HCT116 (cell line): ENCODE measurements at regions not wholly inside any gene's neighbourhood (a gene's known extent, or its start where the extent isn't known, plus 50 kb on each side); places are given as distances from the start of the nearest gene placed in this dataset.

Source experiments
- ATAC-seq: fragments of 200-7000 bp; cut with Tn5 transposase; 2 replicates; pipeline ENCODE4 v1.9.1; 2020; ENCODE audit warnings: mild to moderate bottlenecking, moderate library complexity
- BruUV-seq: library from RNA; stranded (reverse); fragments of 400-500 nt; replicated peaks from 2 replicates; lab custom pipeline; 2021; lab: Mats Ljungman, UMichigan
- CTCF ChIA-PET: fragments of 300-600 bp; sonication (Branson Sonifier 250); formaldehyde crosslinking; loops from one replicate; lab custom pipeline; 2021; ENCODE audit warnings: antibody characterized with exemption; lab: Charles Lee
- POLR2A ChIA-PET: fragments of 300-600, 350-600 bp; sonication (Branson Sonifier 250); formaldehyde crosslinking; loops from one replicate; lab custom pipeline; 2021; ENCODE audit warnings: antibody characterized with exemption; lab: Charles Lee
- RAD21 ChIA-PET, 2 experiments: fragments of 300-600 bp; sonication (Branson Sonifier 250); formaldehyde crosslinking; loops; one replicate each; lab custom pipeline; 2023; ENCODE audit warnings: low total read pairs in 2 of 2; ENCODE audit not compliant: uncharacterized antibody in 2 of 2, unreplicated experiment in 2 of 2, low non-redundant PET in 1 of 2; lab: Charles Lee
- DNase-seq: peaks from one replicate; pipeline ENCODE4 v3.0.0-alpha.2; 2010; ENCODE audit warnings: low read depth, low spot score
- H2AFZ ChIP-seq: fragments of 200-600 bp; shearing (Covaris generic), sonication (generic); 2 replicates; pipeline ENCODE4 v1.6.1; 2017; ENCODE audit warnings: low read depth, mixed run types, mixed read lengths, antibody characterized with exemption, low read length; ENCODE audit not compliant: poor library complexity, severe bottlenecking
- H3K27ac ChIP-seq: 2 replicates; pipeline ENCODE4 v1.5.1; 2012; ENCODE audit warnings: low read depth, low read length
- H3K27me3 ChIP-seq: fragments of 200-600 bp; sonication (generic); 2 replicates; pipeline ENCODE4 v1.6.1; 2016; ENCODE audit warnings: mixed run types, low read length, mixed read lengths; ENCODE audit not compliant: insufficient read depth
- H3K36me3 ChIP-seq, 2 experiments: fragments of 200-500 bp in 1 of 2; fragments of 200-600 bp in 1 of 2; sonication (Bioruptor generic) in 1 of 2; sonication (generic) in 1 of 2; 2 replicates each; pipeline versions ENCODE4 v1.5.1 to v1.6.1; 2014 to 2016; ENCODE audit warnings: low read length in 2 of 2, inconsistent platforms in 1 of 2, mixed read lengths in 1 of 2, mixed run types in 1 of 2; ENCODE audit not compliant: insufficient read depth in 2 of 2, control insufficient read depth in 1 of 2
- H3K4me1 ChIP-seq, 2 experiments: fragments of 200-600 bp in 1 of 2; sonication (generic) in 1 of 2; 2 replicates each; pipeline versions ENCODE4 v1.5.1 to v1.6.1; 2012 to 2017; ENCODE audit warnings: low read length in 2 of 2, inconsistent platforms in 1 of 2, mild to moderate bottlenecking in 1 of 2, mixed read lengths in 1 of 2, mixed run types in 1 of 2, moderate library complexity in 1 of 2; ENCODE audit not compliant: insufficient read depth in 2 of 2, control insufficient read depth in 1 of 2
- H3K4me2 ChIP-seq: fragments of 200-600 bp; sonication (generic); 2 replicates; pipeline ENCODE4 v1.6.1; 2017; ENCODE audit warnings: mixed run types, low read length, mixed read lengths
- H3K4me3 ChIP-seq, 2 experiments: fragments of 200-600 bp in 1 of 2; sonication (generic) in 1 of 2; replicated peaks in 1 of 2; 2 replicates each; pipeline ENCODE4 v1.5.1; 2011 to 2016; ENCODE audit warnings: low read length in 2 of 2, control low read depth in 1 of 2, low read depth in 1 of 2, mild to moderate bottlenecking in 1 of 2, mixed read lengths in 1 of 2, mixed run types in 1 of 2
- H3K79me2 ChIP-seq: fragments of 200-600 bp; sonication (generic); 2 replicates; pipeline ENCODE4 v1.6.1; 2017; ENCODE audit warnings: mild to moderate bottlenecking, mixed run types, low read length, moderate library complexity, mixed read lengths; ENCODE audit not compliant: insufficient read depth
- H3K9ac ChIP-seq: fragments of 200-600 bp; sonication (generic); 2 replicates; pipeline ENCODE4 v1.6.1; 2016; ENCODE audit warnings: low read length, mixed read lengths
- H3K9me2 ChIP-seq: fragments of 200-600 bp; sonication (generic), shearing (Covaris generic); 2 replicates; pipeline ENCODE4 v1.6.1; 2017; ENCODE audit warnings: mixed run types, mild to moderate bottlenecking, moderate library complexity; ENCODE audit not compliant: insufficient read depth
- H3K9me3 ChIP-seq, 2 experiments: fragments of 200-500 bp in 1 of 2; fragments of 200-600 bp in 1 of 2; sonication (Bioruptor generic) in 1 of 2; sonication (generic) in 1 of 2; 2 replicates each; pipeline ENCODE4 v1.6.1; 2014 to 2017; ENCODE audit warnings: low read length in 2 of 2, mixed read lengths in 2 of 2, inconsistent platforms in 1 of 2, low read depth in 1 of 2, mild to moderate bottlenecking in 1 of 2, mixed run types in 1 of 2, moderate library complexity in 1 of 2; ENCODE audit not compliant: control insufficient read depth in 1 of 2, insufficient read depth in 1 of 2
- H4K20me1 ChIP-seq: fragments of 200-600 bp; sonication (generic), shearing (Covaris generic); 2 replicates; pipeline ENCODE4 v1.6.1; 2017; ENCODE audit warnings: mixed run types, mild to moderate bottlenecking, moderate library complexity; ENCODE audit not compliant: insufficient read depth
- CBX3 ChIP-seq: IDR thresholded peaks from 2 replicates; pipeline ENCODE4 v1.6.1; 2012; ENCODE audit warnings: low read depth
- CEBPB ChIP-seq: IDR thresholded peaks from 2 replicates; pipeline ENCODE4 v1.6.1; 2012; ENCODE audit warnings: low read depth
- CTCF ChIP-seq, 3 experiments: fragments of 200-600 bp in 1 of 3; sonication (generic) in 1 of 3; IDR thresholded peaks in 2 of 3; conservative IDR thresholded peaks in 1 of 3; 2 replicates each; pipeline ENCODE4 v1.5.1; 2012 to 2017; ENCODE audit warnings: low read depth in 2 of 3, low read length in 2 of 3, antibody characterized with exemption in 1 of 3, borderline replicate concordance in 1 of 3, control low read depth in 1 of 3, mild to moderate bottlenecking in 1 of 3, mixed read lengths in 1 of 3, mixed run types in 1 of 3, moderate library complexity in 1 of 3; ENCODE audit not compliant: insufficient read depth in 1 of 3
- EGR1 ChIP-seq: IDR thresholded peaks from 2 replicates; pipeline ENCODE4 v1.6.1; 2012; ENCODE audit warnings: low read depth
- ELF1 ChIP-seq: IDR thresholded peaks from 2 replicates; pipeline ENCODE4 v1.6.1; 2012; ENCODE audit warnings: low read depth, borderline replicate concordance
- EZH2 ChIP-seq: fragments of 200-600 bp; sonication (generic); IDR thresholded peaks from 2 replicates; pipeline ENCODE4 v1.6.1; 2017; ENCODE audit warnings: antibody characterized with exemption, mixed run types
- FOSL1 ChIP-seq: IDR thresholded peaks from 2 replicates; pipeline ENCODE4 v1.6.1; 2012; ENCODE audit warnings: low read depth
- JUND ChIP-seq: IDR thresholded peaks from 2 replicates; pipeline ENCODE4 v1.6.1; 2012
- MAX ChIP-seq: IDR thresholded peaks from 2 replicates; pipeline ENCODE4 v1.6.1; 2012
- POLR2A ChIP-seq: IDR thresholded peaks from 2 replicates; pipeline ENCODE4 v1.7.0; 2011; ENCODE audit warnings: borderline replicate concordance; ENCODE audit not compliant: insufficient read depth, insufficient read length; ENCODE audit errors: extremely low read depth
- POLR2AphosphoS5 ChIP-seq: IDR thresholded peaks from 2 replicates; pipeline ENCODE4 v1.6.1; 2011; ENCODE audit warnings: mild to moderate bottlenecking, low read depth, low read length, moderate library complexity
- SIN3A ChIP-seq: IDR thresholded peaks from 2 replicates; pipeline ENCODE4 v1.6.1; 2012; ENCODE audit warnings: low read depth
- SP1 ChIP-seq: IDR thresholded peaks from 2 replicates; pipeline ENCODE4 v1.6.1; 2012; ENCODE audit warnings: low read depth
- SRF ChIP-seq: IDR thresholded peaks from 2 replicates; pipeline ENCODE4 v1.6.1; 2012; ENCODE audit warnings: low read depth
- TCF7L2 ChIP-seq: IDR thresholded peaks from 2 replicates; pipeline ENCODE4 v1.7.0; 2011; ENCODE audit warnings: borderline replicate concordance, inconsistent platforms; ENCODE audit not compliant: insufficient read depth, insufficient read length; ENCODE audit errors: extremely low read depth
- ZFX ChIP-seq: fragments of 450-650 bp; IDR thresholded peaks from 2 replicates; pipeline ENCODE4 v1.6.1; 2017
- ZNF274 ChIP-seq: fragments of 200-500 bp; sonication (Bioruptor generic); IDR thresholded peaks from 2 replicates; pipeline ENCODE4 v1.6.1; 2014; ENCODE audit warnings: mild to moderate bottlenecking, low read depth, low read length, inconsistent platforms
- intact Hi-C: fragments of 100-400 bp; cut with micrococcal nuclease; formaldehyde crosslinking; loops from 2 replicates; pipeline ENCODE4 v1.10.0; 2022
- TF ChIP-seq, protein P1 (sequence below): IDR thresholded peaks from 2 replicates; pipeline ENCODE4 v1.6.1; 2012
- TF ChIP-seq, protein P2 (sequence below): IDR thresholded peaks from 2 replicates; pipeline ENCODE4 v1.6.1; 2012; ENCODE audit warnings: low read depth

GRCh38 chr21:41074396-41075184 lies 93.4 kb upstream of the BACE2 start (continued):
- TF ChIP-seq, protein P1, sequence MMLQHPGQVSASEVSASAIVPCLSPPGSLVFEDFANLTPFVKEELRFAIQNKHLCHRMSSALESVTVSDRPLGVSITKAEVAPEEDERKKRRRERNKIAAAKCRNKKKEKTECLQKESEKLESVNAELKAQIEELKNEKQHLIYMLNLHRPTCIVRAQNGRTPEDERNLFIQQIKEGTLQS = no peak

DNA sequence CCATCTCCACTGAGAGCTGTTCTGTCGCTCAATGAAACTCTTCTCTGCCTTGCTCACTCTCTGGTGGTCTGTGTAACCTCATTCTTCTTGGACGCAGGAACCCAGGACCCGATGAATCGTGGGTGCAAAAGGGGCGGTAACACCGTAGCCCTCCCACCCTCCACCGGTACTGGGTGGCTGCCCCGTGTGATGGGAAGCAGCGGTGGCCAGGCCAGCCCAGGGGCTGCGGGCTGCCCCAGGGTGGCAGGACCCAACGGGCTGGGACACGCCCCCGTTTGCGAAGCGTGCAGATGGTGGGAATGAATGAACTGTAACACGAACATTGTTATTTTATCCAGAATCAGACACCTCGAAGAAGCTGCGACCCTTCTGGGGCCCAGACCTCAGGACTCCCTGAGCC lies 92.3 kb upstream of the BACE2 start:
- ATAC-seq = no peak

More for the DNA sequence above, 92.3 kb upstream of the BACE2 start:
- ChIA-PET CTCF (no interaction called here), POLR2A (no interaction called here), RAD21 (no interaction called here)
- H3K79me2 ChIP-seq = no peaks in the 10 kb centered on the region
- no peak overlapping the region for H3K4me3 ChIP-seq
- H3K9me3 ChIP-seq = no peaks in the 10 kb centered on the region
- no TSS peak for BruUV-seq
- no peaks in the 10 kb centered on the region for H3K4me1 ChIP-seq
- TF ChIP-seq JUND (no peak), POLR2A (no peak), FOSL1 (no peak), POLR2AphosphoS5 (no peak), CBX3 (no peak), MAX (no peak), ELF1 (no peak), CEBPB (no peak), CTCF (IDR thresholded peaks at IDR 0.05 in 2 of 3, conservative IDR thresholded peaks at IDR 0.05 in 1 of 3; ENCODE audit: borderline replicate concordance in 1 of 3, insufficient read depth in 1 of 3, low read depth in 2 of 3, low read length in 2 of 3) (no peak), EGR1 (no peak), TCF7L2 (no peak), SRF (no peak), ZNF274 (no peak), SP1 (no peak), SIN3A (no peak), ZFX (no peak), EZH2 (no peak)
- TF ChIP-seq, protein P1 = no peak
- TF ChIP-seq, protein P2, sequence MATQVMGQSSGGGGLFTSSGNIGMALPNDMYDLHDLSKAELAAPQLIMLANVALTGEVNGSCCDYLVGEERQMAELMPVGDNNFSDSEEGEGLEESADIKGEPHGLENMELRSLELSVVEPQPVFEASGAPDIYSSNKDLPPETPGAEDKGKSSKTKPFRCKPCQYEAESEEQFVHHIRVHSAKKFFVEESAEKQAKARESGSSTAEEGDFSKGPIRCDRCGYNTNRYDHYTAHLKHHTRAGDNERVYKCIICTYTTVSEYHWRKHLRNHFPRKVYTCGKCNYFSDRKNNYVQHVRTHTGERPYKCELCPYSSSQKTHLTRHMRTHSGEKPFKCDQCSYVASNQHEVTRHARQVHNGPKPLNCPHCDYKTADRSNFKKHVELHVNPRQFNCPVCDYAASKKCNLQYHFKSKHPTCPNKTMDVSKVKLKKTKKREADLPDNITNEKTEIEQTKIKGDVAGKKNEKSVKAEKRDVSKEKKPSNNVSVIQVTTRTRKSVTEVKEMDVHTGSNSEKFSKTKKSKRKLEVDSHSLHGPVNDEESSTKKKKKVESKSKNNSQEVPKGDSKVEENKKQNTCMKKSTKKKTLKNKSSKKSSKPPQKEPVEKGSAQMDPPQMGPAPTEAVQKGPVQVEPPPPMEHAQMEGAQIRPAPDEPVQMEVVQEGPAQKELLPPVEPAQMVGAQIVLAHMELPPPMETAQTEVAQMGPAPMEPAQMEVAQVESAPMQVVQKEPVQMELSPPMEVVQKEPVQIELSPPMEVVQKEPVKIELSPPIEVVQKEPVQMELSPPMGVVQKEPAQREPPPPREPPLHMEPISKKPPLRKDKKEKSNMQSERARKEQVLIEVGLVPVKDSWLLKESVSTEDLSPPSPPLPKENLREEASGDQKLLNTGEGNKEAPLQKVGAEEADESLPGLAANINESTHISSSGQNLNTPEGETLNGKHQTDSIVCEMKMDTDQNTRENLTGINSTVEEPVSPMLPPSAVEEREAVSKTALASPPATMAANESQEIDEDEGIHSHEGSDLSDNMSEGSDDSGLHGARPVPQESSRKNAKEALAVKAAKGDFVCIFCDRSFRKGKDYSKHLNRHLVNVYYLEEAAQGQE = no peak
- H3K9me2 ChIP-seq = no peaks in the 10 kb centered on the region
- no peak for DNase-seq
- no peaks in the 10 kb centered on the region for H4K20me1 ChIP-seq
- no peak overlapping the region for H3K27ac ChIP-seq
- no peak overlapping the region for H3K4me2 ChIP-seq
- no peak overlapping the region for H3K9ac ChIP-seq
- intact Hi-C loops = no loop called here
- peaks cover 6% of the 10 kb centered on the region; the same call in 1 of the 2 replicates for H3K27me3 ChIP-seq
- no peak overlapping the region for H2AFZ ChIP-seq
- H3K36me3 ChIP-seq = no peaks in the 10 kb centered on the region
